ENCODE measurements at regions not wholly inside any gene's neighbourhood (a gene's known extent, or its start where the extent isn't known, plus 50 kb on each side); places are given as distances from the start of the nearest gene placed in this dataset.

GRCh38 chr16:80175011-80175410, 365.8 kb upstream of the DYNLRB2 start:
- TF ChIP-seq CTCF (IDR thresholded peaks at IDR 0.05; ENCODE audit: low read depth, low read length) = no peak
- no peak for DNase-seq (ENCODE audit: extremely low read depth, low read depth)

- no peak for TF ChIP-seq CTCF (IDR thresholded peaks at IDR 0.05; ENCODE audit: low read depth, low read length)
- peak; percentile 67 for DNase-seq (ENCODE audit: extremely low read depth, low read depth)
Observed at GRCh38 chr16:80174416-80174815, 366.4 kb upstream of the DYNLRB2 start.

GRCh38 chr16:80171746-80172145, 369.0 kb upstream of the DYNLRB2 start:
- peak; percentile 12 for TF ChIP-seq CTCF (IDR thresholded peaks at IDR 0.05; ENCODE audit: low read depth, low read length)
- peak; percentile 42 for DNase-seq (ENCODE audit: extremely low read depth, low read depth)

- no peak for TF ChIP-seq CTCF (IDR thresholded peaks at IDR 0.05; ENCODE audit: low read depth, low read length)
- DNase-seq (ENCODE audit: extremely low read depth, low read depth) = no peak
Observed at GRCh38 chr16:80171199-80171598, 369.6 kb upstream of the DYNLRB2 start.

- DNase-seq (ENCODE audit: extremely low read depth, low read depth) = no peak
- no peak for TF ChIP-seq CTCF (IDR thresholded peaks at IDR 0.05; ENCODE audit: low read depth, low read length)
Observed at GRCh38 chr16:80167657-80168390, 373.0 kb upstream of the DYNLRB2 start.

- TF ChIP-seq CTCF (IDR thresholded peaks at IDR 0.05; ENCODE audit: low read depth, low read length) = no peak
- DNase-seq (ENCODE audit: extremely low read depth, low read depth) = no peak
Observed at GRCh38 chr16:80166082-80166481, 374.7 kb upstream of the DYNLRB2 start.

GRCh38 chr16:80164966-80165550, 375.7 kb upstream of the DYNLRB2 start:
- no peak for DNase-seq (ENCODE audit: extremely low read depth, low read depth)
- no peak for TF ChIP-seq CTCF (IDR thresholded peaks at IDR 0.05; ENCODE audit: low read depth, low read length)
